ENCODE measurements at regions not wholly inside any gene's neighbourhood (a gene's known extent, or its start where the extent isn't known, plus 50 kb on each side); places are given as distances from the start of the nearest gene placed in this dataset.

DNA sequence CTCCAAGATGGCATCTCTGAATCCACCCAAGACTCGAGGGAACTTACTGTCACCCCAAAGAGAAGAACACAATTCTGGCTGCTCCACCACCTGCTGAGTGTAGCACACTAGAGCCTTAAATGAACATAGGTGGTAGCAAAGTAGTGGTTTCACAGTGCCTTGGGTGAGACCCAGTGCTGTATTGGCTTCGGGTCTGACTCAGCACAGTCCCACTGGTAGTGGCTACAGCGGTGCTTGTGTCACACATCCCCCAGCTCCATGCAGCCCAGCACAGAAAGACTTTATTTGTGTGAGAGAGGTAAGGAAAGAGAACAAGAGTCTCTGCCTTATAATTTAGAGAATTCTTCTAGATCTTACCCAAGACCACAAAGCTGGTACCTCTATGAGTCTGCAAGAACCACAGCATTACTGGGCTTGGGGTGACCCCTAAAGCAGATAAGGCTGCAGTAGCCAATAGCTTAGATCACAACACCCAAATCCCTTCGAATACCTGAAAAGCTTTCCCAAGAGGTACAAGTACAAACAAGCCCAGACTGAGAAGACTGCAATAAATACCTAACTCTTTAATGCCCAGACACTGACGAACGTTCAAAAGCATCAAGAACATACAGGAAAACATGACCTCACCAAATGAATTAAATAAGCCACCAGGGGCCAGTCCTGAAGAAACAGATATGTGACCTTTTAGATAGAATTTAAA is 83.3 kb upstream of the SLC38A4 start:
- no peak for DNase-seq (ENCODE audit: low read depth in 1 of 2, low spot score in 1 of 2)

DNA sequence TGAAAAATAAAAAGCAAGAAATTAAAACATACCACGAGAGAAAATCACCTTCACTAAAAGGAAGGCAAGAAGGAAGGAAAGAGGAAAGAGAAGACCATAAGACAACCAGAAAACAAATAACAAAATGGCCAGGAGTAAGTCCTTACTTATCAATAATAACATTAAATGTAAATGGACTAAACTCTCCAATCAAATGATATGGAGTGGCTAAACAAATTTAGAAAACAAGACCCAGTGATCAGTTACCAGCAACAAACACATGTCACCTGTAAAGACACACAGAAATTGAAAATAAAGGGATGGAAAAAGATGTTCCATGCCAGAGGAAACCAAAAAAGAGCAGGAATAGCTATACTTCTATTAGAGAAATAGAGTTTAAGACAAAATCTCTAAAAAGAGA is 85.0 kb upstream of the SLC38A4 start:
- DNase-seq (ENCODE audit: low read depth in 1 of 2, low spot score in 1 of 2), result no peak

DNA sequence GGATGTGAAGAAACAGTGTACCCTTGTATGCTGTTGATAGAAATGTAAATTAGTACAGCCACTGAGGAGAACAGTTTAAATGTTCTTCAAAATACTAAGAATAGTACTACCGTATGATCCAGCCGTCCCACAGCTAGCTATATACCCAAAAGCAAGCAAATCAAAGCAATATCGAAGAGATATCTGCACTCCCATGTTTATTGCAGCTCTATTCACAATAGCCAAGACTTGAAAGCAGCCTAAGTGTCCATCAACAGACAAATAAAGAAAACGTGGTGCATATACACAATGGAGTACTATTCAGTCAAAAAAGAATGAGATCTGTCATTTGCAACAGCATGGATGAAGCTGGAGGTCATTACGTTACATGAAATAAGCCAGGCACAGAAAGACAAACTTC is 88.5 kb upstream of the SLC38A4 start:
- DNase-seq (ENCODE audit: low read depth in 1 of 2, low spot score in 1 of 2), result no peak

DNA sequence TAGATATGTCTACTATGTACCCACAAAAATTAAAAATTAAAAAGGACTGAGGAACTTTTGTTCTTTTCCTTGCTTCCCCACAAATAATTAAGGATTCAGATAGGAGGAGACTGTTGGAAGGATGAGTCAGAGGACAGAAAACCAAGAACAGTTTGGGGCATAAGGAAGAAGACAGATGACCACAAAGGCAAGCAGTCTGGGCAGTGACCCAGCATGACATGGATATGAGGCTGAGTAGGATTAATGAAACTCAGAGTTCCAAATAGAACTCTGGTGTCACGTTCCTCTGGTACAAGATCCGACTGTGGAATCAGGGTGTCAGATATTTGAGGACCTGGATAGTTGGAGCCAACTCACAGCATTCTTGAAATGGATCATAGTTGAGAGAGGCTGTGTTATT is 89.3 kb upstream of the SLC38A4 start:
- DNase-seq (ENCODE audit: low read depth in 1 of 2, low spot score in 1 of 2), result no peak

DNA sequence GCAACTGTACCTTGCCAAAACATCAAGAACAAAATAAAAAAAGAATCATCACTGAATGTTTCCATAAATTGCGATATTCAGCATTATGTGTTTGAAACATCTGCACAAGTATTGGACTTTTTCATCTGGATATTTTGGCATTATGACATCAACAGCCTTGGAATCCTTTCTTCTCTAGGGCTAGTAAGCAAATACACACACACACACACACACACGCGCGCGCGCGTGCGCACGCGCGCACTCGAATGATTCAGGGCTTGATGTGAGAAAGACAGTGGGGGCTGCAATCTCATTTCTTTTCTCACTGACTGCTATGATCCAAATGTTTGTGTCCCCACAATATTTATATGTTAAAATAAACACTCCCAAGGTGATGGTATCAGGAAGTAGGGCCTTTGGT is 90.0 kb upstream of the SLC38A4 start:
- DNase-seq (ENCODE audit: low read depth in 1 of 2, low spot score in 1 of 2), result no peak

DNA sequence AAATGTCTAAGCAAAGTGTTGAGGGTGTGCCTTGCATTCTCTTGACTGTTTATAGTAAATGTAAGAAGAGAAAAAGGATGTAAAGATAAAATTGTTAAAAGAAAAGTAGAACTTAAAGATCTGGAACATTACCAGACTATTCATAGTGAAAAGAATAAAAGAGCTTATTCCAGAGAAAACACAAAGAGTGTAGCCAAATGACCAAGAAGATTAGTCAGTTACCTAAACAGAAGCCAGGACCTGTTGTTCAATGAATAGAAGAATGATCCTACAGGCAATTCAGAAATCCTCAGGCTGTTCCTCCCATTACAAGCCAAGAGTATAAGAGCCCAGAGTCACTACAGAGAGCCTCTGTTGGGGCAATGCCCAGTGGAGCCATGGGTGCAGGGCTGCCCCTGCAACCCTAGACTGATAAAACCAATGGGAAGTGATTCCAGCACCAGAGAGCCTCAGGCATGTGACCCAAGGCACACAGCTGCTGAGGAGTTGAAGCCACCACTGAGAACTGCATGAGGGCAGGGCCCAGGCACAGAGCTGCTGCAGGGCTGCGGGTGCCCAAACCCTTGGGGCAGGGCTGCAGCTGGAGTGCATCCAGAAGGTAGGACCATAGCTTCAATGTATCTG is 91.1 kb upstream of the SLC38A4 start:
- no peak for DNase-seq (ENCODE audit: low read depth in 1 of 2, low spot score in 1 of 2)

GRCh38 chr12:46917821-46918220 is 92.0 kb upstream of the SLC38A4 start:
- no peak for DNase-seq (ENCODE audit: low read depth in 1 of 2, low spot score in 1 of 2)

DNA sequence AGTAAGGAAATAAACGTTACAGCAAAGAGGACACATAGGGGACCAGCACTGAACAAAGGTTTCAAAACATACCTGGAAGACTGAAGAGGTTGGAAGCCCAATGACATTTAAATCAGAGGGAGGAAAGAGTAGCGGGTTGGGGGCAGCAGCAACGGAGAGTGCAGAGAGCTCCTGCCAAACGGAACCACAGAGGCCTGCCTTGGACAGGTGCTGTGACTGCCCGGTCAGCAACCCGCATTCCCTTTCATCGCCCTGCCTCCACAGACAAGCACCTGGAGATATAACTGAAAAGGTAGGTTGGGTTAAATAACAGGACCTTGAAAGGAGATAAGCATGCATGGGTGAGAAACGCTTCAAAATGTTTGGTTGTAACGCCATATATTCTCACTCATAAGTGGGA is 92.8 kb upstream of the SLC38A4 start:
- DNase-seq (ENCODE audit: low read depth in 1 of 2, low spot score in 1 of 2), result no peak

DNA sequence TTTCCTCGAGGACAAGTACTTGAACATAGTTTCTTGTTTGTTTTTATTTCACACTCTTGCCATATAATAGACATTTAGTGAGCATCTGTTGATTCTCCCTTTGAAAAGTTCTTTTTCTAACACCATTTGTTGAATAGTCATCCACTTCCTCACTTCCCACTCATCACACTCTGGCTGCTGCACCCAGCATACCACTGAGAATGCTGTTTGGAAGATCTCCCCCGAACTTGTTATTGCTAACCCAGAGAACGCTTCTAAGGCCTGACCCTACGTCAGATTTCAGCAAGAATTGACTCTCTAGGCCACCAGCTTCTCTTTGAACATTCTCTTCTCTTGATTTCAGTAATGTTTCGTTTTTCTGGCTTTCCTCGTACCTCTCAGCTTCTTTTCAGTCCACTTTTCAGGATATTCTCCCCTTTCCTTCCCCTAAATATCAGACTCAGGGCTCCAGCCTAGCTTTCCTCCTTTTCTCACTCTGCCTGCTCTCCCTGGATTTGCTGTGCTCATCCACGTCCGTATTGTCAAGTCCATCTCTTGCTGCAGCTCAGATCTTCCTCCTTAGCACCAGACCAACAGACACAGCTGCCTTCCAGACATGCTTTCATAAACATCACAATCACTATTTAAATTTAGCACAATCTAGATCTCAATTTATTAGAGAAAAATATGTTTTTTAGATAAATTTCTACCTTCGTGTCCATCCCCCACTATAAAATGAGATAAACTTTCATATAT is 94.0 kb upstream of the SLC38A4 start:
- DNase-seq (ENCODE audit: low read depth in 1 of 2, low spot score in 1 of 2), result no peak

DNA sequence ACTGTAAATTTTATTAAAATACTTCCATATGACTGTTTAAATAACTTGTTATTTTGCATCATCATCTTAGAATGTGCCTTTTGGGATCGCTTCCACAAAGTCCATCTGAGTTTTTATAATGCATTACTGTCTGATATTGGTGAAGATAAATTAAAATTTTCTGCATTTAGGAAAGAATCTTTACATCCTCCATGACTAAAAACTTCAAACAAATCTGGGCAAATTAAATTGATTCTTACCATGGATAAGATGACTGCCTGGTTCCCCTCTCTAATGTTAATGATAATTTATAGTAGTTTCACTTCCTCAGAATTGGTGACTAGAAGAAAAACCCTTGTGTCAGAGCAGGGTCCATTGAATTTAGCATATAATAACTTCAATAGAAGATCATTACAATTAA is 94.7 kb upstream of the SLC38A4 start:
- no peak for DNase-seq (ENCODE audit: low read depth in 1 of 2, low spot score in 1 of 2)

DNA sequence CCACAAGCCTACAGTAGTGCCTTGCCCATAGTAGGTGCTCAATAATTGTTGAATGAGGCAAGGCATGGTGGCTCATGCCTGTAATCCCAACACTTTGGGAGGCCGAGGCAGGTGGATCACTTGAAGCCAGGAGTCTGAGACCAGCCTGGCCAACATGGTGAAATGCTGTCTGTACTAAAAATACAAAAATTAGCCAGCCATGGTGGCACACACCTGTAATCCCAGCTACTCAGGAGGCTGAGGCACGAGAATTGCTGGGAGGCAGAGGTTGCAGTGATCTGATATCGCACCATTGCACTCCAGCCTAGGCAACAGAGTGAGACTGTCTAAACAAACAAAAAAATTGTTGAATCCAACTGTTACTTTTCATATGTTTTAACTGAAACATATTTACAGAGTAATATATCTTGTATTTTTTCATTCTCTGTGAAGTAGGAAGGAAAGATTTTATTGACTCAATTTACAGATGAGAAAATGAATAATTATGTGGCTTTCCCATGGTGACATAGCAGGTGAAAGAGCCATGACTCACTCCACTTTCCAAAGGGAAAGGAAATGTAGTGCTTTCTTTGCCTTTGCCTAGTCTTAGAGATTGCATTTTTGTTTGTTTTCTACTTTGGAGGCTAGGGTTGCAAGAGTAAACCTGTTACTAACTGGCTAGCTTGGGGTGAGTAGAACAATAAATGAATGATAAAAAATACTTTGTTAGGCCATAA is 95.4 kb upstream of the SLC38A4 start:
- no peak for DNase-seq (ENCODE audit: low read depth in 1 of 2, low spot score in 1 of 2)

GRCh38 chr12:46921764-46922133 is 96.0 kb upstream of the SLC38A4 start:
- DNase-seq (ENCODE audit: low read depth in 1 of 2, low spot score in 1 of 2), result no peak

GRCh38 chr12:46926526-46926925 is 100.7 kb upstream of the SLC38A4 start:
- no peak for DNase-seq (ENCODE audit: low read depth in 1 of 2, low spot score in 1 of 2)

- no peak for DNase-seq (ENCODE audit: low read depth in 1 of 2, low spot score in 1 of 2)
Observed at GRCh38 chr12:46930101-46930500, 104.3 kb upstream of the SLC38A4 start.

- DNase-seq (ENCODE audit: low read depth in 1 of 2, low spot score in 1 of 2), result no peak
Observed at GRCh38 chr12:46933947-46934346, 108.2 kb upstream of the SLC38A4 start.

- DNase-seq (ENCODE audit: low read depth in 1 of 2, low spot score in 1 of 2), result no peak
Observed at GRCh38 chr12:46934374-46935111, 108.7 kb upstream of the SLC38A4 start.

DNA sequence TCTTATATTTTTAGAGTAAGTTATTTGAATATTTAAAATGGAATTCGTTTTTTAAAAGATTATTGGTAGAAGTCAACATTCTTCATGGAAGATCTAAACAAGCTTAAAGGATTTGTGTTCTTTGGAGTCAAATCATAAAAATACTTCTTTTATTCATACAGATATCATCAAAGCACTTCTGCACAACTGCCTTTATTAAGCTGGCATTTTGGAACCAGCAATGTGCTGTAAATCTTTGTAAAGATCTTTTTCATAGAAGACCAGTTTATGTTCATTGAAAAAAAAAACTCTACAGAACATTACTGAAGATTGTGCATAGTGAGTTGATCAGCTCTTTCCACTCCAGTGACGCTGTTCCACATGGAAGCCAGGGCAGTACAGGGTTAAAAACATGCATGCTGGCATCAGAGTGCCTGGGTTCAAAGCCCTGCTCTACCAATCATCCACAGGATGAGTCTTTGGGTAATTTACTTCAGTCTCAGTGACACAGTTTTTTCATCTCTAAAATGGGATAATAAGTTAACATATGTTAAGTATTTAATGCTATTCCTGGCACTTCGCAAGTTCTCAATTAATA is 109.6 kb upstream of the SLC38A4 start:
- DNase-seq (ENCODE audit: low read depth in 1 of 2, low spot score in 1 of 2), result no peak

DNA sequence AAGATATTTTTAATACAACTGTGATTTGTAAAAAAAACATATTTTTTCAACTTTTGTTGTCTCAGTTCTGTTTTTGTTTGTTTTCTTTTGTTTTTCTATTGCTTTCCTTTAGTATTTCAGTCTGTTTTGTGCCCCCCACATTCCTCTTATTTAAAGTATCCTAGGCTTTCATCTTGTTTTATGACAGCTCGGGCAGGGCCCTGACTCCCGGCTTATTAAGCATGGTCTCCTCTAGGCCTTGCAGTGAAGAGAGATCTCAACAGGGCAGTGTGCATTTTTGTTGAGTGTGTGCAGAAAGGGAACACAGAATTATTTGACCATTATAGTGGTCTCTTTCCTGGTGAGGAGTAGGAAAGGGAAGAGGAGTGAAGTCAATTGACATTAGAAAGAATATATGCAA is 110.2 kb upstream of the SLC38A4 start:
- DNase-seq (ENCODE audit: low read depth in 1 of 2, low spot score in 1 of 2), result no peak

DNA sequence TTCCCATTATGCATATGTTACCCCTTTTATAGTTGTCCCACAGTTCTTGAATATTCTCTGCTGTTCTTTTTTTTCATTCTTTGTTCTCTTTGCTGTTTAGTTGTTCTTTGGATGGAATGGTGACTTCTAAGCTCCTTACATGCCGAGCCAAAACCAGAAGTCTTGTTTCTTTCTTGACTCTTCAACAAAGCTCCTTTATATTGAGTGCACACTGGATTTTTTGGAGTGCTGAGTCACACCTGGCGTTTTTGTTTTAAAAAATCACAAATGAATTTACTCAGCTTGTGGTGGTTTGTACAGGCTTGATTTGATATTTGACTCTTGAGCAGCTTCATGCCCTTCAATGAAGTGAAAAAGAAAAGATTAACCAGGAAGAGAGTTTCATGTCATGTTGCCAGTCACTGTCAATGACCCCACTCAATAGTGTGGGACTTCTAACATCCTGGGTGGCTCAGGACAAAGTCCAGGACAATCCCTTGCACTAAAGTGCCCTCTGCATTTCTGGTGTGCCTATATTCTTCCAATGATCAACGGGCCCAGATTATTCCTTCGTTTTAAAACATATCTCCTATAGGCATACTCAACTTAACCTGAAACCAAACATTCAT is 112.4 kb upstream of the SLC38A4 start:
- no peak for DNase-seq (ENCODE audit: low read depth in 1 of 2, low spot score in 1 of 2)

DNA sequence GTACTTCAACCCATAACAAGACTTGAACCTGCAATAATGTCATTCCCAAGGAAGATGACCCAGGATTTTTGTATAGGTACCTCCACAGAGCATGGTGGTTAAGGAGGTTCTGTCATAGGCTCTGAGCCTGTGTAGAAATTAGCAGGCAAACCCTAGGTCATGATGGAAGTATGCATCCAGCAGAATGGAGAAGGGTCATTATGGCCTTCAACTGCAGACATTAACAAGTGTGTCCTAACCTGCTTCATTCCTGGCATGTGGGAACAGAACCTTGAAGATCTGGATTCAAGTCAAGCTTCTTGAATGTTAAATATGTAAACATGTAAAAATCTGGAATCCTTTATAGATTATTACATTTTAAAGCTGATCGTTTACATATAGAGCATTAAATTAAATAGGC is 116.2 kb upstream of the SLC38A4 start:
- no peak for DNase-seq (ENCODE audit: low read depth in 1 of 2, low spot score in 1 of 2)
